NCI-H2171 treated with DMSO at 0.1 percent for 48 hours (cell line): ENCODE measurements at regions not wholly inside any gene's neighbourhood (a gene's known extent, or its start where the extent isn't known, plus 50 kb on each side); places are given as distances from the start of the nearest gene placed in this dataset.
"Not testable (repeated sequence)": the region's sequence is repeated elsewhere in the genome, so short reads cannot be mapped to it uniquely, and the experiment has no call there.

Experiments
- DNase-seq: peaks from one replicate; lab custom pipeline; 2025; lab: John Stamatoyannopoulos, UW

- DNase-seq = no peak
Measured at GRCh38 chr12:72723732-72724131, 451.6 kb downstream of the TRHDE start.

GRCh38 chr12:72729451-72730010, 457.4 kb downstream of the TRHDE start:
- DNase-seq = no peak

GRCh38 chr12:72734581-72734980, 462.4 kb downstream of the TRHDE start:
- DNase-seq = no peak

- no peak for DNase-seq
Measured at GRCh38 chr12:72738811-72739210, 466.6 kb downstream of the TRHDE start.

GRCh38 chr12:72740064-72740463, 467.9 kb downstream of the TRHDE start:
- no peak for DNase-seq

- DNase-seq = no peak
Measured at GRCh38 chr12:72742568-72742967, 470.4 kb downstream of the TRHDE start.

- DNase-seq = no peak
Measured at GRCh38 chr12:72746048-72746447, 473.9 kb downstream of the TRHDE start.

- DNase-seq = no peak
Measured at GRCh38 chr12:72747111-72747849, 475.1 kb downstream of the TRHDE start.

GRCh38 chr12:72748971-72749370, 476.8 kb downstream of the TRHDE start:
- no peak for DNase-seq

- peak; percentile 47 for DNase-seq
Measured at GRCh38 chr12:72753571-72753970, 481.4 kb downstream of the TRHDE start.

- not testable (repeated sequence) for DNase-seq
Measured at GRCh38 chr12:72754026-72754425, 481.9 kb downstream of the TRHDE start.

GRCh38 chr12:72766517-72766916, 494.3 kb downstream of the TRHDE start:
- DNase-seq = peak; percentile 36

- no peak for DNase-seq
Measured at GRCh38 chr12:72774023-72774422, 501.9 kb downstream of the TRHDE start.

- DNase-seq = peak; percentile 32
Measured at GRCh38 chr12:72777806-72778205, 505.6 kb downstream of the TRHDE start.

GRCh38 chr12:72790273-72790672, 518.1 kb downstream of the TRHDE start:
- no peak for DNase-seq

- DNase-seq = no peak
Measured at GRCh38 chr12:72792889-72793288, 520.7 kb downstream of the TRHDE start.

- DNase-seq = no peak
Measured at GRCh38 chr12:72793796-72794195, 521.6 kb downstream of the TRHDE start.

- DNase-seq = peak; percentile 19
Measured at GRCh38 chr12:72815421-72815820, 543.3 kb downstream of the TRHDE start.

GRCh38 chr12:72828662-72829324, 556.6 kb downstream of the TRHDE start:
- DNase-seq = no peak

- no peak for DNase-seq
Measured at GRCh38 chr12:72829838-72830237, 557.7 kb downstream of the TRHDE start.

GRCh38 chr12:72832024-72832423, 559.9 kb downstream of the TRHDE start:
- peak; percentile 62 for DNase-seq

GRCh38 chr12:72836194-72836593, 564.0 kb downstream of the TRHDE start:
- peak; percentile 96 for DNase-seq

GRCh38 chr12:72839696-72840095, 567.5 kb downstream of the TRHDE start:
- no peak for DNase-seq
